Kidney glomerular epithelial cell (primary cell): ENCODE measurements at regions not wholly inside any gene's neighbourhood (a gene's known extent, or its start where the extent isn't known, plus 50 kb on each side); places are given as distances from the start of the nearest gene placed in this dataset.

ENCODE experiments used
- DNase-seq: peaks from one replicate; lab custom pipeline; 2025; lab: John Stamatoyannopoulos, UW

DNA sequence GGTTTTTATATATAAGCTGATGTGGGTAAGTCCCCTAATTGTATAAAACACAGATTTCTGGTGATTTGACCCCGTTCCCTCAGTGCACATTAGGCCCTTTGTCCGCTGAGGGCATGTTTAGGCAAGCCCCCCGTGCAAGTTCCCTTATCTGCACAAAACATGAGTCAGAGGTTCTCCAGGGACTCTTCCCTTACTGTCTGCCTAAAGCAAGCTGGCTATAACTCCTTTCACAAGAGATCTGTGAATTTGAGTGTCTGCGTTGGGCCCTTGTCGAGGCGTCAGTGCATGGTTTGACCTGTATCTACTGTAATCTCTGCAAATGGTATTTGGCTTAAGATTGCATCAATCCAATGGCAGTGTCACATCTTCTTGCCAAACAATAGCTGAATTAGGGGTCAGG is 712.8 kb downstream of the CDH8 start:
- DNase-seq: no peak

DNA sequence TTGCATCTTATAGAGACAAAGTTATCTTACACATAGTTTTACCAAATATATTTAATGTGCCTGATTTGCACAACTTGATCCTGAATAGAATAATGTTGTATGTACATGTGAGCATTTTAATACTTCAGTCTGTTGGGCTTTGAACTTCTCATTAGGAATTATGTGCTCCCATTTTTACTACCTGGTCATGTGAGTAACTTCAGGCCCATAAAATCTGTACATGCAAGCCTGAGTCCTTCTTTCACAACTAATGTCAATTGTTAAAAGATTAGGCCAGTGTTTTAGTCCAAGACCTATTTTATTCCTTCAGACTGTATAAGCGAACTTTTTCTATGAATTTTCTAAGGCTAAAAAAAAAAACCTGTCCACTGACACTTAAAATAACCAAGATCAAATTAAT is 715.4 kb downstream of the CDH8 start:
- DNase-seq: no peak

DNA sequence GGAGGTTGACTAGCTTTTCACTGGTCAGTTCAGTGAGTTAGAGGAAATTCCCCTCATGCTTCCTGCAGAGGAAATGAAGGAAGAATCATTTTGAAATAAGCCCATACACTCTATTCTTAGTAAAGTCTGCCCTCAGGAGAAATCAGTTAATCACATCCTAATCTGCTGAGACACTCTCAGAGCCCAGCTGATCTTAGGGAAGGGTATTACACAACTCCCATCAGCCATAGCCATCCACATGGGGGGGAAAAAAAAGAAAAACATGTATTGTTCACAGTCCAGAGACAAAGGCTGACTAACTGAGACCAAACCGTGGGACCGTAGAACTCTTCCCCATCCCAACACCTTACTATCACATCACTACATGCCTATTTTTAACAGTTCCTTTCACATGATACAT is 722.3 kb downstream of the CDH8 start:
- DNase-seq: no peak

DNA sequence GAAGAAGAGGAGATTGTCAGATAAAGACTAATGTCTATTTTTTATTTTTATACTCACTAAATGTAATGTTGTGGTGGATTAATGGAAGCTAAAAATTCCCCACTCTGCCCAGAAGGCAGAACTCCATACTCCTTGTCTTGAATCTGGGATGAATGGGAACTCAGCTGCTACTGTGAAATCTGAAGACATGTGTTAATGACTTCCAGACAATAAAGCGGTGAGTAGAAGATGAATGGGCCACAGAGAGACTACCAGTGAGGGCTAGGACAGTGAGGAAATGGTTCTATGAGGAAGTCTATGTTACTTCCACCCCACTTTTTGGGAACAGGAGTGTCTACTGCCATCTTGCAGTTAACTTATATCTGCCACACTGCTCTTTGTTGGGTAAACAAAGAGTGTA is 726.9 kb downstream of the CDH8 start:
- DNase-seq: no peak

DNA sequence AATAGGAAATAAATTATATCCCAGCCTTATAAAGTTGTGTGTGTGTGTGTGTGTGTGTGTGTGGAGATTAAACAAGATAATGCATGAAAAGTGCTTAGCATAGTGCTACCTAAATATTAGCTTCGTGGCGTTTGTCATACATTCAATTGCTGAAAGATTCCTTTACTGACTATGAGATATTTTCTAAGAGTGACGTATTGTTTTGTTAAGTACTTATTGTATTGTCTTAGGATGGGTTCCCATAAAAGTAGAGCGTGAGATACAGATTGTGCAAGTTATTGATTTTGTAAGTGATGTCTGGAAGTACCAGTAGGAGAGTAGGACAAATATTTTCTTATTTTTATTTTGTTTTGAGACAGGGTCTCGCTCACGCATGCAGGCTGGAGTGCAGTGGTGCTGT is 730.0 kb downstream of the CDH8 start:
- DNase-seq: no peak

DNA sequence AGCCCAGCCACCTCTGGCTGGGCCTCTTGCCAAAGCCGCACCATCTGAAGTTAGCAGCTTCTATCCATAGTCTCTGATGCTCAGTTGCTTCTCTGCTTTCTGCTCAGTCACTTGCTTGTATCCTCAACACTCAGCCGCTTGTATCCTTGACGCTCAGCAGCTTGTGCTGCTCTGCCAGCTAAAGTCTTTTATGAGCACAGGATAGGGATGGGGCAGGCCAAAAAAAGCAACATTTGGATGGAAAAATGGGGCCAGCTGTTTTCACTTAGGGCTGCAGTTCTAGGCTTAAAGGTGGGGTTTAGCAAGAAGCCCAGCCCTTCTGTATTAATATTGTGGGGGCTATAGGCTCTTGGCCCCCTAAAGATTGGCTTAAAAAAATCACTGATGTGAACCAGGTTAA is 739.4 kb downstream of the CDH8 start:
- DNase-seq: no peak

DNA sequence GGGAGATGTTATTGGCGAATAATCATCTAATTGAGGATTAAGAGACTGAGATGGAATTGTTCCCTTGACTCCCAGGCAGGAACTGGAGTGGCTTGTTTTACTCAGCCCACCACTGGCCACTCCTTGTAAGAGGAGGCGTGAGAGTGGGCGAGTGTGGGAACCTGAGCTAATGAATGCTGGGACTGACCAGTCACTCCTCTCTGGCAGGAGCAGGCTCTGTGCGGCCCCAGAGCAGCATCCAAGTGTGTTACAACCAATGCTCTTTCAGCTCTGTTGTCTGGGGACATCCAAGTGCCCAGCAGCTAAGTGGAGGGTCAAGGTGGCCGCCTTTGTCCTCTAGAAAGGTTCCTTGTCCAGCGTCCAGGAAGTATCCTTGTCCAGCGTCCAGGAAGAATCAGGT is 739.9 kb downstream of the CDH8 start:
- no peak for DNase-seq

DNA sequence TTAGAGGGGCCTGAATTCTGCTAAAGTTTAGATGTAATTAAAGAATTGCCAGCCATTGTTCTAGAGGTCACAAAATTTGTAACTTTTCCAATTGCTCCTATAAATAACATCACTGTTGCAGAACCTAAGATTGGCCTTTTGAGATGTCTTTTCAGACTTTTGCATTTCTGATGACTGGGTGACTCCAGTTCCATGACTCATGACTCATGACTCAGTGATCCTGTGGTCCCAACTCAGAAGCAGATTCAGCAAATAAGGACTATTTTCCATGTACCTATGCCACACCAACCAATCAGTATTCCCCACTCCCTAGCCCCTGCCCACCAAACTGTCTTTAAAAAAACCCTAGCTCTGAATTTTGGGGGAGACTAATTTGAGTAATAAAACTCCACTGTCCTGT is 740.9 kb downstream of the CDH8 start:
- no peak for DNase-seq

DNA sequence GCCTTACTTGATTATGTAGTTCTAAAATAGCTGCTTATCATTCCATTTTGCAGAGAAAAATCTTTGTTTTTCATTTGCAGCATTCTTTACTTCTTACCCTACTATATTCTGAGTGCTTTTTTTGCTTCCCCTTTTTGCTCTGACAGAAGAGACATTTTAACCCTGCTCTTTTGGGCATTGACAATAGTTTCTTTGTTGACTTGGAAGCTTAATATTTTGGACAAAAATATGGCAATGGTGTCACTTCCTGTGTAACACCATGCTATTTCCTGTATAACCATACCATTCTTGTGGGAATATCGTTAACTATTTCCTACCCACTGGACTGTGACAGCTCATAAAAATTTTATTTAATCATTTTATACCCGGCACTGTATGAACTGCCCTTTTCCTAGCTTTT is 747.1 kb downstream of the CDH8 start:
- no peak for DNase-seq

DNA sequence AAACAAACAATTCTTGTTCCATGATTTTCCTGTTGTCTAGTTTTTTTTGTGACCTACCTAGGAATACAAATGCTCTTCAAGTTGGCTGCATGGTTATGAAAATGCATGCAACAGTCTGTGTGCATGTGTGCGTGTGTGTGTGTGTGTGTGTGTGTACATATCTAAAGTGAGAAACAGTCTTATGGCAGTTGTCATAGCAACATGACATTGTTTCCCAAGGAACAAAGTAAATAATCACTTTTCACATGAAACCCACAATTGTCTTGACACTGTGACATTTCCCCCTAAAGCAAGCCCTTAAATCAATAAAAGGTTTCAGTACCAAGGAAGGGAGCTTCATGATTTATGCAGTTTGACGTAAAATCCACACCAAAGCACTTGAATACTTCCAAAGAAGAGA is 758.4 kb downstream of the CDH8 start:
- no peak for DNase-seq

DNA sequence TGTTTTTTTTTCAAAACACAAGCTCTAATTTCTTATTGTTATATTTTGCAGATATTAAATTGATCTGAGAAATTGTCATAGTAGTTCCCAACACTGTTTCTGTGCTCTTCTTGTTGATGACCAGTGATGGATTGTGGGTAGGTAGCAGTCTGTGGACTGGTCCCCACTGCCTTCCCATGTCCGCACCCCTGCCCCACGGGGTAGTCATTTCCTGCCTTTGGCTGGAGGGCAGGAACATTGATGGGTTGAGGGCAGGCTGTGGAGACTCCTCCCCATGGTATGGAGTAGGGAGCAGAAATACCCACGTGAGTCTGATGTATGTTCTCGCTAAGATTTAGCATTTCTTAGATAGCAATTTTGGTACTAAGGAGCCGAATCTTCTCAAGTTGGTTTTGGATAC is 762.0 kb downstream of the CDH8 start:
- DNase-seq: no peak

DNA sequence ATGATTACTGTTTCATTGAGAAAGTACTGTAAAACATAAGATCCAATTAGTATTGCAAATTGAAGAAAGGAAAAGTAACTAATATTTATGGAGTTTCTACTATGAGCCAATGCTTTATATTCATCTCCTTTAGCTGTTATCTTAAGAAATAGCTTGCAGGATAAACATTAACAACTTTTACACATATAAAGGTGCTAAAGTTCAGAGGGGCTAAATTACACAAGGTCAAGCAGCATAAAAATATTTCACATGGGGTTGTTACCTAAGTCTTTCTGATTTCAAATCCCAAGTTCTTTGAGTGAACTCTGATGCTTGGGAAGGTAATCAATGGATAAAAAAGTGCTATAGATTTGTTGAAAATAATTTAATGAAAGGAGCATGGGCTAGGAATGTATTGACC is 765.5 kb downstream of the CDH8 start:
- no peak for DNase-seq

DNA sequence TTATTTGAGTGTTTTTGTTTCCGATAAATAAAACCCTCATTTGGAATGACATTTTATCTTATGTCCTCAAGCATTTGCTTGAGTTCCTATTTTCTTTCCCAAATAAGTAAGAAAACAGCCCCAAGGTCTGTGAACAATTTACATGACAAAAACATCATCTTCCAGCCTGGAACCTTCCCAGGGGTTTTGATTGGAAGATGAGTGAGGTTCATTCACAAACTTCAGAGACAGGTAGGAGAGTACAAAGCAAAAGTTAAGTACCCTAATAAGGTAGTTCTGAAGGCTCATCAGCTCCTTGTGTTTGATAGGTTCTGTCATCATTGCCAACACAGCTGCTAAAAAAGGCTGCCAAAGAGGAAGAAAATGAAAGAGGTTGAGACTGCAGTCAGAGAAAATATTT is 772.8 kb downstream of the CDH8 start:
- DNase-seq: no peak

DNA sequence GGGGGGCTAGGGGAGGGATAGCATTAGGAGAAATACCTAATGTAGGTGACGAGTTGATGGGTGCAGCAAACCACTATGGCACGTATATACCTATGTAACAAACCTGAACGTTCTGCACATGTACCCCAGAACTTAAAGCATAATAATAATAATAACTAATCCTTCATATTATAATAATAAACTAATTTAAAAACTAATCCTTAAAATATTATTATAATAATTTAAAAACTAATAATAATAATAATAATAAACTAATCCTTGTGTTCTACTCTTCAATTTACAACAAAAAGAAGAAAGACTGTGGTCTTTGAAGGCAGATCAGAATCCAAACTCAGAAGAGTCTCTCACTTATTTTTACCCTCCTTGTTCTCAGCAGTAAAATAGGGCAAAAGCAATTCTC is 774.9 kb downstream of the CDH8 start:
- DNase-seq: no peak

DNA sequence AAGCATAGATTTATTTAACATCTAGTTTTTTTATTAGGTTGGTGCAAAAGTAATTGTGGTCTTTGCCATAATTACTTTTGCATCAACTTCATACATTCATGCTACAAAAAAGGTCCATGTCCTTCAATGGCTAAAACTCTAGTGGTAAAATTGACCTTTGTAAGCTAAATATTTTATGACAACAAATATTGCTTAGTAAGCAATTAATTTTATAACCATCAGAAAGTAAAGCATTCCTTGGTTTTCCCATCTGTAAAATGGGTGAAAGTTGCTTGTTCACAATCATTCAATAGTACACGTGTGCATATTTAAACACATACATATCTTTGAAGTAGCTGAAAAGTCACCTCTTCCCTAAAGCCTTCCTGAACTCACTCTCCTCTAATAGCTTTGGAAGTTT is 789.6 kb downstream of the CDH8 start:
- no peak for DNase-seq

DNA sequence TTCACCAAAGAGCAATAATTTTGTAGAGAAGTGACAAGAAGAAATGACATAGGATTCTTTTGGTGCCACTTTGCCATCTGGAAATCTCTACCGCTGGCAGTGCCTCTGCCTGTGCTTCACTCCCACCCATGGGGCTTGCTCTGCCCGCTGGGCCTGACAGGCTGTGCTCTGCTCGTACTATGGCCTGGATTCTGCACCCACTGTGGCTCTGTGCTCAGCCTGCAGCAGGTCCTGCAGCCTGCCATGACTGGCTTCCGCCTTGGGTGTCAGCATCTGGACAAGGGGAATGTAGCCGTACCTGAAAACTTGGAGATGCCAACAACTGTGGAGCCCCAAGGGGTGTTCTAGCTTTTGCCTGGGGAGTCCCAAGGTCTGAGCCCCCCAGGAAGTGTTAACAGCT is 792.3 kb downstream of the CDH8 start:
- DNase-seq: no peak

DNA sequence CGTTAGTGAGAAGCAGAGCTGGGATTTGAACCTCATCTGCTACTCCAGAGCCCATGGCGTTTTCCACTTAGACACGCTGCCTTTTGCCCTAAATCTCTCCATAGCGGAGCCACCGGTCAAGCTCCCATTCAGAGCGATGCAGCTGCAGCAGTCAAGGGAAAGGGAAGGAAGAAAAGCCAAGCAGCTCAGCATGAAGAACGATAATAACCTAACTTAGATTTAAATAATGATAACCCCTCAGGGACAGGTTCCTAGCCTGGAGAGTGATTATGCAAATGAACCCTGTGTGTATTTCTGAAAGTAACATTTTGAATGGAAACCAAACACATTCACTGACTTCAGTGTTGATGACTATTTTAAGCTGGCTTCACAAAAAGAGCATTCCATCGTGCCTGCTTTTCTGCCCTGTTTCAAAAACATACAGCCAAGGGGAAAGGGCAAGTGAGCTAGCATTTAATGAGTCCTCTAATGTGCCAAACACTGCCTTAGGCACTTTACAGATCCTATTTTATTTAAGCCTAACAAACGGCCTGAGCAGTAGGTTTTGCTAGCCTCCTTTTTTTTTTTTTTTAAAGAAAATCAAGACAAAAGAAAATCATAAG is 798.3 kb downstream of the CDH8 start:
- DNase-seq: no peak

DNA sequence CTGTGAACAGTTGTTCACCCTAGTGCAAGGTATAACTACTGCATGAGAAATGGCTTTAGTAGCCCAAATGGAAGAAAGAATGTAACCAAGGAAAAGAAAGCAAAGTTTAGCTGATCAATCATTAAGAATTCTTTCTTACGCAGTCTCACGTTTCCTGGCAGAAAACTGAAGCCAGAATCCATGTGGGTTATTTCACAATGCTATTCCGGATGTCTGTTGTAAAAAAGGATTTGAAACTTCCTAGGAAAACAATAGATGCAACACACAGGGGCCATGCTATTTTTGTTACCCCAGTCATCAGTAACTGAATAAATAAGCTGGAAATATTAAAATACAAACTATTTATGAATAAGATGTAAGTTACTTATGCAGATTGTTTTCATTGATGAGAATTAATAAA is 802.5 kb downstream of the CDH8 start:
- DNase-seq: no peak

DNA sequence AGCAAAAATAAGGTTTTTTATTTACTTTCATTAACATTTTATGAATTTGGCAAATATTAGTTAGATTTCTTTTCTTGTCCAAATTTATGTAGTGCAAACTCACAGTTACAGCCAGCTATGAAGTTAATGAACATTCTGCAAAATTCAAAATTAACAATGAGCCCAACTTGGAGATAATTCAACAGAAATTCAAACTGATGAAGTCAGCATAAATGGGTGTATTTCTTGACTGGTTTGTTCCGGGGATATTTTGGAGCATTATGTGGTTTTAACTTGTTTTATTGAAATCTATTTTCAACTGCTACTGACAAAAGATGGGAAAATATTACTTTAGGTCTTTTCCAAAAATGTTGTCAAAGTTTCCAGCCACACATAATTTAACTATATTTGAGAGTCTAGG is 807.9 kb downstream of the CDH8 start:
- no peak for DNase-seq

DNA sequence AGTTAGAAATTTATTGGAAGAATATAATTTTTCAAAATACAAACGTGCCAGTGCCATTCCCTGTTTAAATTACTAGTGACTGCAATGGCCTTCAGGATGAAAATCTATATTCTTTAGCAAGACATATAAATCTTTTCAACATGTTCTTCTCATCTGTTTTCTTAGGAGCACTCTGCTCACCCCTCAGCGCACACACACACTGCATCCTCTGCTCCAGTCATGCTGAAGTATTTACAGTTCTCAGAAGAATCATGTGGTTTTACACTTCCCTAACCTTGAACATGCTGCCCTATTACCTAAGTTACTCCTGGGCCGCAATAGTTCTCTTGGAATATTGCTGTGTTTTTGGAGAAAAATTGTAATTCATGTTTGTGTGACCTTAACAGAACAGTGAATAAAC is 820.6 kb downstream of the CDH8 start:
- no peak for DNase-seq

DNA sequence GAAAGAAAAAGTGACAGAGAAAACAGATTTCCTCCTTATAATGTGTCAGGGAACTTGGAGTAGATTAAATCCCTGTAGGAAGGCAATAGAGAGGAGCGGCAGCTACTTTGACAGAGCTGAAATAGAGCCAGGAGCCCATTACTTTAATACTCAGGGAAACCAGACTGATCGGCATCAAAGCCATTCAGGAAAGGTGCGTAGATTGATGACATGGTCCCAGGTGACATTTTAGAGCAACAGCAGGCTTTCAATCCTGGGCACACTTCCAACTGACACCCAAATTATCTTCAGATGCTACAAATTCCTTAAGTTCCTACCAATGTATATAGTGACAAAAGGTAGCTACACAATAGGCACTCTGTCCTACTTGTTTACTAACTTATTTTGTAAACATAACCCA is 821.5 kb downstream of the CDH8 start:
- no peak for DNase-seq

DNA sequence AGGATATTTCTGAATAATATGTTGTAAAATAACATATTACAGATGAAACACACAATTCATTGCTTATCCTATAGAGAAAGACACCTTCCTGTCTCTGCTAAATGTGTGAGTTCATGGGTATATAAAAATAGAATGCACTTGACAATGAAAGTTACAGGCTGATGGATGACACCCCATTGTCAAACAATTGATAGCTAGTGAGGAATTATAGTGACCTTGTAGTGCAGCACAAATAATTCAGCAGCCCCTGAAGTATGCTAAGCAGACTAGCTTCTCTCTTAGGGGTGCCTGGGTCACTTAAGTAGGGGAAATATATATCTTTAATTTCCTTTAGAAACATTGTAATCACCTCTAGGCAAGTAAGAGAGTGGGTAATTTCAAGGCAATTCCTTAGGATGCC is 826.2 kb downstream of the CDH8 start:
- no peak for DNase-seq

DNA sequence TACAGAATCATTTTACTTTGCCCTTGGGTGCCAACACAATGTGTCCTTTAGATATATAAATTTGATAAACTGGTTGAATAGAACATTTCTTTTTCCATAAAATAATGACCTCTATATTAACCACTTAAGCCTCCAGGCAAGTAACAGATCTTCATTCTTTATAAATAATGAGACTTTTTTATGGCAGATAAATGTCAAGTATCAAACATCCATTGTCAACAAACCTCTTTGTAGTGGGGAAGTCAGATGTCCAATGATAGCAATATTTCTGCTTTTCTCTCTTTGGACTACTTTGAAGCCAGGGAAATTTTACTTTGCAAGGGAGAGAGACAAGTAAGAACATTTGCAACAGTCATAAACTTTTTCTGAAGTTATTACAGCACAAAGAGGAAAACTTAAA is 841.2 kb downstream of the CDH8 start:
- DNase-seq: no peak

DNA sequence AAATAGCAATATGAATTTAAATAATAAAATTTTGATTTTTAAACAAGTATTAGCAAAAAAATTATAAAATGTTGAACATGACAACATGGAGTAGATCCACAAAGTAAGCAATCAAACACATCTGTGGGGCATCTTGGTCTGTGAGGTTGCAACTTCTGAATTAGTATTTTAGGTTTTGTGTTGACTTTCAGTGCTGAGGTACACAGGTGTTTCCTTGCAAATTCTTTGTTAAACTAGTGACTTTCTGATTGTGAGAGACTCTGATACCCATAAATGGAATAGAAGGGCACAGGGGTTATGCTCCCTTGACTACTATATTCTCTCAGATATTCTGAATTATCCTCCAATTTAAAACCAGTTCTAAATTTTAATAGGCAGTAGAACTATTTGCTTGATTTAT is 841.7 kb downstream of the CDH8 start:
- no peak for DNase-seq

DNA sequence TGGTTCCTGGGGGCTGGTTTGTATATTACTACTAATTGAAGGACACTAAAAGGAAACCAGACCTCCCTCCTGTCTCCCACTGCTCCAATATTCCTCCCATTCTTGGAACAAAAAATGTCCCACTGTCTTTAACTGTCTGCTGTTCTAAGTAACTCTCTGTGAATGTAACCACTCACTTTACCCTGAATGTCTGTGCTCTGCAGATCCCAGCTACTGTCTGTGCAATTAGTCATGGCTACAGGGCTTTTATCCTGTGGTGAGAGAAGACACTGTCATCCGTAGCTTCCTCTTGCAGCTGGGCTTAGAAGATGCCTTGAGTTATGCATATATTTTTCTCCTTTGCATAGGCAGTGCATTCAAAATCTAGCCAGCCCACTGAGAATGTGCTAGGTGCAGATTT is 853.8 kb downstream of the CDH8 start:
- no peak for DNase-seq
